SK-N-SH (cell line): ENCODE measurements at regions not wholly inside any gene's neighbourhood (a gene's known extent, or its start where the extent isn't known, plus 50 kb on each side); places are given as distances from the start of the nearest gene placed in this dataset.

ENCODE experiments used
- CTCF ChIP-seq: fragments of 200-600 bp; sonication (generic); IDR thresholded peaks from 2 replicates; pipeline ENCODE4 v1.6.1; 2017; ENCODE audit warnings: antibody characterized with exemption, mild to moderate bottlenecking, moderate library complexity
- FOSL2 ChIP-seq: IDR thresholded peaks from 2 replicates; pipeline ENCODE4 v1.4.0; 2012; ENCODE audit warnings: low read depth, mild to moderate bottlenecking, moderate library complexity, borderline replicate concordance
- GABPA ChIP-seq: IDR thresholded peaks from 2 replicates; pipeline ENCODE4 v1.4.0; 2012; ENCODE audit warnings: low read depth, mild to moderate bottlenecking
- SIN3A ChIP-seq: IDR thresholded peaks from 2 replicates; pipeline ENCODE4 v1.6.1; 2012; ENCODE audit warnings: low read depth, mild to moderate bottlenecking, low read length, moderate library complexity, borderline replicate concordance
- TF ChIP-seq, protein P1 (sequence below): fragments of 150-350 bp; IDR thresholded peaks from 2 replicates; pipeline ENCODE4 v1.6.1; 2017; ENCODE audit warnings: antibody characterized with exemption, low read length, low read depth, borderline replicate concordance
- TF ChIP-seq, protein P2 (sequence below): IDR thresholded peaks from 2 replicates; pipeline ENCODE4 v1.4.0; 2012; ENCODE audit warnings: low read depth, borderline replicate concordance

DNA sequence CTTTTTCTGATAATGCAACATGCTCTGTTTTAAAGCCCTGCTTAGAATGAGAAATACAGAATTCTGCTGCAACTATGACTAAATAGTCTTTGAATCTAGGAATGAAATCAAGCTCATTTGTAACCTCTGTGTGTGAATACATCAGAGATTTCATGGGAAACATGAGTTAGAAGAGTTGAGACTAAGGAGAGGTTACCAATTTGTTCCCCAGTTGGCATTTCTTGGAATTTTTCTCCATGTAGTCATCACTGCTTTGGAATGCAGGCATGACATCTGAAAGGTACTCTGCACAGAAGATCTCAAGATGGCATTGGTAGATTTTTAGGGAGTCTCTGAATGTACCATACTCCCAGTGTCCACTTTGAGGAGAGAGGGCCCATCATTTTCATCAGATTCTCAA lies 237.2 kb downstream of the TFAP2A start:
- no peak for TF ChIP-seq GABPA
- TF ChIP-seq CTCF, result no peak
- TF ChIP-seq SIN3A, result no peak
- TF ChIP-seq, protein P1, sequence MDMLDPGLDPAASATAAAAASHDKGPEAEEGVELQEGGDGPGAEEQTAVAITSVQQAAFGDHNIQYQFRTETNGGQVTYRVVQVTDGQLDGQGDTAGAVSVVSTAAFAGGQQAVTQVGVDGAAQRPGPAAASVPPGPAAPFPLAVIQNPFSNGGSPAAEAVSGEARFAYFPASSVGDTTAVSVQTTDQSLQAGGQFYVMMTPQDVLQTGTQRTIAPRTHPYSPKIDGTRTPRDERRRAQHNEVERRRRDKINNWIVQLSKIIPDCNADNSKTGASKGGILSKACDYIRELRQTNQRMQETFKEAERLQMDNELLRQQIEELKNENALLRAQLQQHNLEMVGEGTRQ, result no peak
- TF ChIP-seq, protein P2, sequence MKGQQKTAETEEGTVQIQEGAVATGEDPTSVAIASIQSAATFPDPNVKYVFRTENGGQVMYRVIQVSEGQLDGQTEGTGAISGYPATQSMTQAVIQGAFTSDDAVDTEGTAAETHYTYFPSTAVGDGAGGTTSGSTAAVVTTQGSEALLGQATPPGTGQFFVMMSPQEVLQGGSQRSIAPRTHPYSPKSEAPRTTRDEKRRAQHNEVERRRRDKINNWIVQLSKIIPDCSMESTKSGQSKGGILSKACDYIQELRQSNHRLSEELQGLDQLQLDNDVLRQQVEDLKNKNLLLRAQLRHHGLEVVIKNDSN, result no peak
- TF ChIP-seq FOSL2, result no peak
